ENCODE measurements at regions not wholly inside any gene's neighbourhood (a gene's known extent, or its start where the extent isn't known, plus 50 kb on each side); places are given as distances from the start of the nearest gene placed in this dataset.

GRCh38 chr11:43555186-43555585 is 125.4 kb upstream of the HSD17B12 start:
- no peaks in the 10 kb centered on the region for H3K36me3 ChIP-seq
- peaks cover 0 to 89% (median 34%) of the 10 kb centered on the region in 7 donors for H3K27me3 ChIP-seq (replicated peaks in 1 of 7)
- WGBS, 5 donors = 44 to 87% (median 53%) methylated on average over 2 to 3 of the region's 3 CpGs
- no peak overlapping the region for H3K4me3 ChIP-seq
- TF ChIP-seq POLR2A (IDR thresholded peaks at IDR 0.05) = no peak
- TF ChIP-seq POLR2AphosphoS5 (IDR thresholded peaks at IDR 0.05) = no peak
- no peak for TF ChIP-seq CTCF (IDR thresholded peaks at IDR 0.05 in 8 of 11, conservative IDR thresholded peaks at IDR 0.05 in 3 of 11)
- peak overlapping the region in 2 of 8 donors; percentile 43 to 49 for H3K27ac ChIP-seq
- H3K4me1 ChIP-seq = peaks cover 0 to 20% (median 6%) of the 10 kb centered on the region in 6 donors
- no peaks in the 10 kb centered on the region for H3K9me3 ChIP-seq
- intact Hi-C loops (cut with DNase I; ENCODE audit: low total_unique reads) = no loop called here
- no peak for DNase-seq

GRCh38 chr11:43555816-43556611 is 124.5 kb upstream of the HSD17B12 start:
- WGBS, 5 donors = 12 to 26% (median 16%) methylated on average over 14 of the region's 14 CpGs
- TF ChIP-seq POLR2AphosphoS5 (IDR thresholded peaks at IDR 0.05) (no peak), CTCF (IDR thresholded peaks at IDR 0.05 in 8 of 11, conservative IDR thresholded peaks at IDR 0.05 in 3 of 11) (no peak), POLR2A (IDR thresholded peaks at IDR 0.05) (no peak)
- DNase-seq = no peak
- Histone ChIP-seq H3K4me3 (no peak overlapping the region), H3K27me3 (replicated peaks in 1 of 7) (peaks cover 0 to 93% (median 34%) of the 10 kb centered on the region in 7 donors), H3K9me3 (no peaks in the 10 kb centered on the region), H3K27ac (peak overlapping the region in 3 of 8 donors; percentile 32 to 49 (median 43)), H3K36me3 (no peaks in the 10 kb centered on the region), H3K4me1 (peaks cover 0 to 20% (median 6%) of the 10 kb centered on the region in 6 donors)
- intact Hi-C loops (cut with DNase I; ENCODE audit: low total_unique reads) = no loop called here

- intact Hi-C loops (cut with DNase I; ENCODE audit: low total_unique reads) = no loop called here
- TF ChIP-seq CTCF (IDR thresholded peaks at IDR 0.05 in 8 of 11, conservative IDR thresholded peaks at IDR 0.05 in 3 of 11) (no peak), POLR2A (IDR thresholded peaks at IDR 0.05) (no peak), POLR2AphosphoS5 (IDR thresholded peaks at IDR 0.05) (no peak)
- DNase-seq = no peak
- Histone ChIP-seq H3K27ac (no peak overlapping the region), H3K9me3 (no peaks in the 10 kb centered on the region), H3K27me3 (replicated peaks in 1 of 7) (peaks cover 0 to 92% (median 34%) of the 10 kb centered on the region in 7 donors), H3K36me3 (no peaks in the 10 kb centered on the region), H3K4me3 (no peak overlapping the region), H3K4me1 (peaks cover 0 to 20% (median 6%) of the 10 kb centered on the region in 6 donors)
- WGBS, 5 donors = 6 to 7% (median 6%) methylated on average over 10 of the region's 10 CpGs
These were observed 123.7 kb upstream of the HSD17B12 start for GRCh38 chr11:43556612-43557375.

Data from spleen (tissue), 11 donors.